Neural crest cell (in vitro differentiated cells): ENCODE measurements at regions not wholly inside any gene's neighbourhood (a gene's known extent, or its start where the extent isn't known, plus 50 kb on each side); places are given as distances from the start of the nearest gene placed in this dataset.

Source experiments
- DNase-seq: peaks from one replicate; pipeline ENCODE4 v3.0.0; 2021; ENCODE audit warnings: low read depth, mixed read lengths, low spot score
- H3K27ac Mint-ChIP-seq: one replicate; pipeline ENCODE4 v1.8.0; 2021; ENCODE audit warnings: mild to moderate bottlenecking, mixed read lengths; ENCODE audit not compliant: unreplicated experiment
- H3K27me3 Mint-ChIP-seq: 2 replicates; pipeline ENCODE4 v1.8.0; 2021; ENCODE audit warnings: low read depth, mild to moderate bottlenecking, mixed read lengths
- H3K36me3 Mint-ChIP-seq: 2 replicates; pipeline ENCODE4 v1.8.0; 2021; ENCODE audit warnings: low read depth, mild to moderate bottlenecking, mixed read lengths
- H3K4me1 Mint-ChIP-seq: 2 replicates; pipeline ENCODE4 v1.8.0; 2021; ENCODE audit warnings: mixed read lengths
- H3K4me3 Mint-ChIP-seq: one replicate; pipeline ENCODE4 v1.8.0; 2021; ENCODE audit warnings: mild to moderate bottlenecking, mixed read lengths
- H3K9me3 Mint-ChIP-seq: 2 replicates; pipeline ENCODE4 v1.8.0; 2021; ENCODE audit warnings: mixed read lengths
- TF ChIP-seq, protein P1 (sequence below): fragments of 200-600 bp; sonication (generic); conservative IDR thresholded peaks from 2 replicates; pipeline ENCODE4 v1.5.0; 2021; ENCODE audit warnings: antibody characterized with exemption, mild to moderate bottlenecking

DNA sequence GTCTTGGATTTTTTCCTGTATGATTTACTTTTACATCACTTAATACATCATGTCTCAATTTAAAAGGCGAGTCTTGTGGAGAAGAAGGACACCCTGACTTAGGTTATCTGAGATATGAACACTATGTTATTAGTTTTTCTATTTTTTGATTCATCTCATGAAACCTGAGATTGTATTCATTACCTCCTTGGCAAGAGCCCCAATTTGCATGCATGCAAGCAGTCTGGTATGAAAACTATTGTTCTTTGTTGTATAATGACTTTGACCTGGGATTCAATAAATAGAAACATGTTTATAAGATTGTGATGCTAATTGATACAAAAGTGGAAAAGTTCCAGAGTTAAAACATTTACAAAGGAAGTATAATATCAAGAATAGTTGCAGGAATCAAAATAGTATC lies 576.1 kb downstream of the NOVA1 start:
- Mint-ChIP-seq H3K27me3 (no peaks in the 10 kb centered on the region), H3K4me3 (no peak overlapping the region), H3K36me3 (no peaks in the 10 kb centered on the region), H3K4me1 (peaks cover 5% of the 10 kb centered on the region), H3K9me3 (no peaks in the 10 kb centered on the region), H3K27ac (no peak overlapping the region)
- DNase-seq: no peak
- TF ChIP-seq, protein P1, sequence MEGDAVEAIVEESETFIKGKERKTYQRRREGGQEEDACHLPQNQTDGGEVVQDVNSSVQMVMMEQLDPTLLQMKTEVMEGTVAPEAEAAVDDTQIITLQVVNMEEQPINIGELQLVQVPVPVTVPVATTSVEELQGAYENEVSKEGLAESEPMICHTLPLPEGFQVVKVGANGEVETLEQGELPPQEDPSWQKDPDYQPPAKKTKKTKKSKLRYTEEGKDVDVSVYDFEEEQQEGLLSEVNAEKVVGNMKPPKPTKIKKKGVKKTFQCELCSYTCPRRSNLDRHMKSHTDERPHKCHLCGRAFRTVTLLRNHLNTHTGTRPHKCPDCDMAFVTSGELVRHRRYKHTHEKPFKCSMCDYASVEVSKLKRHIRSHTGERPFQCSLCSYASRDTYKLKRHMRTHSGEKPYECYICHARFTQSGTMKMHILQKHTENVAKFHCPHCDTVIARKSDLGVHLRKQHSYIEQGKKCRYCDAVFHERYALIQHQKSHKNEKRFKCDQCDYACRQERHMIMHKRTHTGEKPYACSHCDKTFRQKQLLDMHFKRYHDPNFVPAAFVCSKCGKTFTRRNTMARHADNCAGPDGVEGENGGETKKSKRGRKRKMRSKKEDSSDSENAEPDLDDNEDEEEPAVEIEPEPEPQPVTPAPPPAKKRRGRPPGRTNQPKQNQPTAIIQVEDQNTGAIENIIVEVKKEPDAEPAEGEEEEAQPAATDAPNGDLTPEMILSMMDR: no peak

DNA sequence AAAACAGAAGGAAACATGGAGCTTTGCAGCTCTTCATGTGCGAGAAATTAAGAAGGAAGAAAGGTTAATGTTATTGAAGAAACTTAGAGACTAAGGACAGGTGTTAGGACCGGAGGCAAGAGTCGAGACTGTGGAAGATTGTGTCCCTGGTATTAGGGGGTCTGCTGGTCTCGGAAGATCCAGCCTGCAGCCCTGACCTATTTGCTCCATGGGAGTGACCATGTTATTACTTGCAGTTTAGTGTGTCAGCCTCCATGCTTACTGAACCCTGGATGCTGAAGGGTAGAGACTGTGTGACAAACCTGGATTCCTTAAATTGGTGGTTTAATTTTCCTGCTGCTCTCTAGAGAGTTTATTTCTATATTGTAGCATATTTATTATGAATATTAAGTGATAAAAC lies 580.6 kb downstream of the NOVA1 start:
- Mint-ChIP-seq H3K36me3 (peaks cover 4% of the 10 kb centered on the region), H3K27me3 (no peaks in the 10 kb centered on the region), H3K4me3 (no peak overlapping the region), H3K9me3 (peaks cover 9% of the 10 kb centered on the region), H3K4me1 (peaks cover 8% of the 10 kb centered on the region), H3K27ac (no peak overlapping the region)
- no peak for DNase-seq
- TF ChIP-seq, protein P1: no peak

DNA sequence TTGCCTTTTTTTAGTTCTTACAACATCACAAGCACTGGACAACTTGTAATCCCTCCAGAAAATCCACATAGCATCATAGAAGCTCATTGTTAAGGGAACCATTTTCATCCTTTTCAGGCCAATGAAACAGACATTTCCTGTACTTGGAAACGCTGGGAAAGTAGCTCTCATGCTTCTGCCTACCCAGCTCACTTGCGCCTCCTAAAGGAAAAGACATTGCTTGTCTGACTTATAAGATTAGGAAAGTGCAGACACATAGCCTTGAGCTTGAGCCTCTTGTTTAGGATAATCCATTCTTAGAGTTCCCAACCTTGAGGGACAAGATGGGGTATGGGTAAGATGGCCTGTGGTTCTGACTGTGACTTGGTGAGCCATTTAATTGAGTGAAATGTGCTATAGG lies 589.5 kb downstream of the NOVA1 start:
- Mint-ChIP-seq H3K4me1 (no peaks in the 10 kb centered on the region), H3K4me3 (no peak overlapping the region), H3K27ac (no peak overlapping the region), H3K36me3 (no peaks in the 10 kb centered on the region), H3K9me3 (no peaks in the 10 kb centered on the region), H3K27me3 (no peaks in the 10 kb centered on the region)
- DNase-seq: no peak
- TF ChIP-seq, protein P1: peak; percentile 33

- H3K9me3 Mint-ChIP-seq: no peaks in the 10 kb centered on the region
- H3K27me3 Mint-ChIP-seq: no peaks in the 10 kb centered on the region
- H3K36me3 Mint-ChIP-seq: no peaks in the 10 kb centered on the region
- TF ChIP-seq, protein P1: no peak
- DNase-seq: no peak
- H3K4me1 Mint-ChIP-seq: no peaks in the 10 kb centered on the region
- no peak overlapping the region for H3K27ac Mint-ChIP-seq
- no peak overlapping the region for H3K4me3 Mint-ChIP-seq
Measured at GRCh38 chr14:26004342-26004741, 593.5 kb downstream of the NOVA1 start.

DNA sequence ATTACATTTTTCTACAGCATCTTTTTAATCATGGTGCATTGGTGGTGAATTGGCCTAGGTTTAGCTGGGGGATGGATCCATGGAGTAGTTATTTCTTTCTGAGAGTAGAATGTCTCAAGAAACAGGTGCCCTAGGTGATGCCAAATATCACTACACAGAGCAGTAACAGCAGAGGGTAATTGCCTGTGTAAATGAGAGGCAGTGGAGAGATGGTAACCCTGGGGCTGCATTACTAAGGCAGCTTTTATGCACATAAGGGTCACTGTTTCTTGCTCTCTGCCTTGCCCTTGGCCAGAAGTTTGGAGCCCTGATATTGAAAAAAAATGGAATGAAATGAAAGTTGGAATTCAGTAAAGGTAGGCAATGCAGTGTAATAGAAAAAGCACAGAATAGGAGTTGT lies 604.0 kb downstream of the NOVA1 start:
- TF ChIP-seq, protein P1: no peak
- Mint-ChIP-seq H3K4me3 (no peak overlapping the region), H3K9me3 (no peaks in the 10 kb centered on the region), H3K27ac (peak overlapping the region; percentile 65), H3K36me3 (no peaks in the 10 kb centered on the region), H3K4me1 (no peaks in the 10 kb centered on the region), H3K27me3 (no peaks in the 10 kb centered on the region)
- DNase-seq: no peak

DNA sequence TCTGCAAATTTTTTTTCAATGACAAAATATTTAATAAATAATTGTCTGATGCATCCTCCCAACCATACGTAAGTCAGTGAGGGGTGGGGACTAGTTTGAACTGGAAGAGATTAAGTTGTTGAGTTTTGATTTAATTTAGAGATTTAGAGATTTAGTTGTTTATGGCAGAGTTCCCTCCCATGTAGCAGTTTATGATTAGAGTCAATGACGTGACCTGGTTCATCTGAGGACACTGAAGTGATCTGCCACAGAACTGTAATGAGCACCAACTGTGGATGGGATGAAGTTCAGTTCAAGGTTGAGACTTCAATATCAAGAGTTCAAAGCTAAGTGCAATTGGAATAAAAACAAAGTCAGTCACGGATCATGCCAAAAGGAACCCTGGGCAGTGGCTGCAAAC lies 609.3 kb downstream of the NOVA1 start:
- Mint-ChIP-seq H3K27ac (no peak overlapping the region), H3K27me3 (no peaks in the 10 kb centered on the region), H3K9me3 (peaks cover 10% of the 10 kb centered on the region), H3K4me3 (no peak overlapping the region), H3K4me1 (peaks cover 5% of the 10 kb centered on the region), H3K36me3 (peaks cover 9% of the 10 kb centered on the region)
- TF ChIP-seq, protein P1: no peak
- DNase-seq: no peak
